Stimulated activated CD8-positive, alpha-beta memory T cell treated with anti-CD3 and anti-CD28 coated beads, Interleukin-12 subunit alpha, Interleukin-12 subunit beta, amount 100 ng/mL, for 24 hours (primary cell): ENCODE measurements at regions not wholly inside any gene's neighbourhood (a gene's known extent, or its start where the extent isn't known, plus 50 kb on each side); places are given as distances from the start of the nearest gene placed in this dataset.
"Not testable (repeated sequence)": the region's sequence is repeated elsewhere in the genome, so short reads cannot be mapped to it uniquely, and the experiment has no call there.

Source experiments
- DNase-seq: peaks from one replicate; pipeline ENCODE4 v3.0.0-alpha.2; 2020; ENCODE audit errors: extremely low read depth

DNA sequence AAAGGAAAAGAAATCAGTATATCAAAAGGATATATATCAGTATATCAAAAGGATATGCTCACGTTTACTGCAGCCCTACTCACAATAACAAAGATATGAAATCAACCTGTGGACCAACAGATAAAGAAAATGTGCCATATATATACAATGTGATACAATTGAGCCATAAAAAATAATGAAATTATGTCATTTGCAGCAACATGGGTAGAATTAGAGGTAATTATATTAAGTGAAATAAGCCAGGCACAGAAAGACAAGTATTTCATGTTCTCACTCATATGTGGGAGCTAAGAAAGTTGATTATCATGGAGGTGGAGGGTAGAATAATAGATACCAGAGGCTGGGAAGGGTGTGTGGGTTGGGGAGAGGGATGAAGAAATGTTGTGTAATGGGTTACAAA lies 102.9 kb upstream of the MARCKS start:
- no peak for DNase-seq

DNA sequence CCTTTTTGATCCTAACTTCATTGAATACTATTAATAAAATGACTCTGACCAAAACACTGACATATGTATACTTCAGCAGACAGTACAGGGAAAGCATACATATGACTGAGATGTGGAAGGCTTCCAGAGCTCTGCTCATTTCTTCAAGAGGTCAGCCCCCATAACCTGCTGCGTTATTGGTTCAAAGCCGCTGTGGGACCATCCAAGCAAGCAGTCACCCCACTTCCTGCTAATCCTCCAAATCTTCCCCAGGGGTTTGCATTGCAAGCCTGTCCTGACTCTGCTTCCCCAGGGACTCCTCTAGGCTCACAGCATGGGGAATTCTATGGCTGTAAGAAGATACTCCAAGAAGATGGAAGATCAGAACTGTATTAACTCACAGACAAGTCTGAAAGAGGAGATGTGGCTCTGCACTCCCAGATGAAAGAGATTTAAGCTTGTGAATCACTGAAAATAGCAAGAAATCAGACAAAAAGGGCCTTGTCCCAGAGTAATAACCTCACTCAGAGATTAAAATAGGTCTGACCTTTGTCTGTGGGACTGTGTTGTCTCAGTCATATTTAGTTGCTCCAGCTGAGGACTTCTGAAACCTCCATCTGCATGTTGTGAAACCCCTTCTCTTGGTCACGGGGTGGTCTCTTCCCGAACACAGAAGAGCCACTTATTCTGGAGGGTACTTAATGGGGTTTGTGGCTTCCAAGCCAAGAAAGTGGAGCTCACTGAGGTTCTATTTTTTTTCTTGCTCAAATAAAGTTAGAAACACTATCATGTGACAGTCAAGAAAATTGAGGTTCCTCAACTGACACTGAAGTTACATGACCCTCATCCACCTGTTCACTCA lies 101.5 kb upstream of the MARCKS start:
- no peak for DNase-seq

DNA sequence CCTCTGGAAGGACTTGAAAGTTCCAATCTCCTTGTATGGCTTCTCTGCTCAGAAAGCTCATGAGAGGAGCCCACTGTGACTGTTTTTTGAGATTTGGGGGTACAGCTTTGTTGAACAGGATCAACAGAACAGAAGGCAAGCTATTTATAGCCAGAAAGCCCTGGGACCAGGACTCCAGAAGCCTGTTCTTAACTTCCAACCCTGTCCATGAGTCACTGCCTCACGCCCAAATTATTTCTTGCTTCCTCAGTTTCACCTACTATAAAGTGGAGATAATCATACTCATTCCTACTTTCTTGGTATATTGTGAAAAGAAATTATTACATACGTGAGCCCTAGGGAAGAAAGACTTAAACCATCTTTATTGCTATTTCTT lies 100.9 kb upstream of the MARCKS start:
- no peak for DNase-seq

DNA sequence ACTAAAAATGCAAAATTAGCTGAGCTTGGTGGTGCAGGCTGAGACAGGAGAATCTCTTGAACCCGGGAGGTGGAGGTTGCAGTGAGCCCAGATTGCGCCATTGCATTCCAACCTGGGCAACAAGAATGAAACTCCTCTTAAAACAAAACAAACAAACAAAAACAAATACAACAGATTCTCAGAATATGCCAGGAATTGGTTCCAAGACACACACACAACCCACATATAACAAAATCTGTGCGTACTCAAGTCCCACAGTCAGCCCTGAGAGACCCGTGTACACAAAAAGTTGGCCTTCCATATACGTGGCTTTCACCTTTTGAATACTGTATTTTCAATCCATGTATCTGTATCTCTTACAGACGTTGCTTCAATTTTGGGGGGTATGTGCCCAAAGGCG lies 98.9 kb upstream of the MARCKS start:
- DNase-seq: no peak

DNA sequence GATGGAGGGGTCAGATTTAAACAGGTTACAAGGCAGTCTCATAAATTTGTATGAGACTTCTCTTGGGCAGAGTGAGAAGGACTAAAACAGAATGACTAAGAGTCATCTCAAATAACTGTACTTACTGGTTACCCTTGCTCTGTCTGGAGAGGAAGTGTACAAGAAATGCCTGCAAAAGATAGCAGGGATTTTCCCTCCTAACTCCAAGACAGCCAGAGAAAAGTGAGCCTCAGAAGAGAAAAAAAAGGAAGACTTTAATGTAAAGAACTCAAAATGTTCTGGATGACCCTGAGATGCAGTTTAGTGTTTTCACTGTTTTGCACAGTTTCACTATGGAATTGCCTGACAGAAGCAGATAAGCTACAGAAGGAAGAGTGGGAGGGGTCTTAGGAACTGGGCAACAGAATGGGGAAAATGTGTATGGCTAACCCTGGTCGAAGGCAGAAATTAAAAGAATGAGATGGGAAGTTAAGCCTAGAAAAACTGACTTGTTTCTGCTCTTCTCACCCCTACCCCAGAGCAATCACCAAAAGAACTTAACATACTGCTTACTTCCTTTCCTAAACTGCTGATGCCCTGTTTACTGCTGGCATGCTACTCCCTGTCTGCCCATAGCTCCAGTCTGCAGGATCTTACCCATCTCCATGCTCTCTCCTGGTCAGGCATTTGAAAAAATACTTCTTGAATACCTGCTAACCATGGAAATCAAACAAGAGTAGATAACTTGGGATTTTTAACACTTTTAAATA lies 98.1 kb upstream of the MARCKS start:
- DNase-seq: no peak

DNA sequence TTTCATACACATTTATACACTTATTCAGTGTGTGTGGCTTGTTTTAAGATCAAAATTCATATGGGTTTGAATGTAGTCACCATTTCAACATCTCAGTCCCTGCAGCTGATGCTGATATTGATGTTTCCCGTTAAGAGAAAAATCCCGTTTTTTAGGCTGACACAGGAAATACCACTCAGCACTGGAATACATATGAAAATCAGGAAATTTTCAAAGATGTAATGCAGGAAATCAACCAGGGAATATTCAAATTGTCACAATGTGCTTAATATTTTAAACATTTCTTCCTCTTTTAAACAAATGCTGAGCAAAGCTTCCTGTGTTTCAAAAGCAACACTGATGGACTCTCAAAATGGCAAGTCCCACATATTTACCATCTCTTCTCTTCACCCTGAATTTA lies 94.5 kb upstream of the MARCKS start:
- DNase-seq: no peak

DNA sequence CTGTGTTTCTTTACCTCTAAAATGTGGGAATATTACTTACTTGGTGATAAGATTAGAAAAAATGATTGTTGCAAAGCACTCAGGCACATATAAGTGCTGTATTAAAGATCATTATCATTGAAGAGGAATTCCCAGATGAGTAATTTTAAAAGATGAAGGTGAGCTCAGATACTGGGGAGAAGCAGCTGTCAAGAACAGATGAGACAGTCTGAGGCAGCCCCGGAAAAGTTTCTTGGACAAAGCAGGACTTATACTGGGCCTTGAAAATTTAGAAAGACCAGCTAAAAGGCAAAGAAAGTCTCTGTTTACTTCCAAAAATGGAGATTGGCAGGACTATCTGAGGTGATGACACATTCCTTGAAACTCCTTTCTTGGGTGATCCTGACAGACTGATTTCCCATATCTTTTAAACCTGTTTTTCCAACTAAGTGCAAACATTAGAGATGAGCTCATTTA lies 93.8 kb upstream of the MARCKS start:
- no peak for DNase-seq

DNA sequence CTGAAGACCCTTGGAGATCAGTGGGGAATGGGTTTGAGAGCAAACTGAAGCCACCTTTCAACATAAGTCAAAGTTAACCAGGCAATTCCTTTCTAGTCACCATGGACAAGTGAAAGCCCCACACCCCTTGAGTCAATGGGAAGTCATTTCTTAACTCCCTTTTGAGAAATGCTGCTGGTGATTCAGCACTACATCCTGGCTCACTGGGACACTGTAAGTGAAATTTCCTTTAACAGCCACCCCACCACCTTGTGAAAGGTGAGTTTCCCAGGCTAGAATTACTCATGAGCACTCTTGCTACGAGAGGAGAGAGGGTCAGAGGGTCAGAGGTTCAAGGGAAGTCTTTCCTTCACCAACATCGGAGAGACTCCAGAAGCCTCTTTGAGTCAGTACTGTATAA lies 93.3 kb upstream of the MARCKS start:
- DNase-seq: no peak

DNA sequence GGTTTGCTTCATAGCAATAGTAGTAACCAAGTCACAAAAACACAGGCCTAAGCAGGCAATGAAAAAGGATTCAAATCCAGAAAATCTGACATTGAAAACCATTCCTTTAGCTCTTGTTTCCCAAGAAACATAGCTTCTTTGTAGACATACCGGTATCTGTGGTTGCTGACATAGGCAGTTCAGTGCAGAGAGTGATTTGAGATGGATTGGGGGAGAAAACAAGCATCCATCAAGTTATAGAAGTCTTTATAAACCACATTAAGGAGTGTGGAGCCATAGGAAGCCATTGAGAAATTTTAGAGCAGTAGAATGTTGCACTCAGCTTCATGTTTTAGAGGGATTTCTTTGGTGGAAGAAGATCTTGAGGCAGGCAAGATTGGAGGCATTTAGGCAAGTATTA lies 91.2 kb upstream of the MARCKS start:
- no peak for DNase-seq

DNA sequence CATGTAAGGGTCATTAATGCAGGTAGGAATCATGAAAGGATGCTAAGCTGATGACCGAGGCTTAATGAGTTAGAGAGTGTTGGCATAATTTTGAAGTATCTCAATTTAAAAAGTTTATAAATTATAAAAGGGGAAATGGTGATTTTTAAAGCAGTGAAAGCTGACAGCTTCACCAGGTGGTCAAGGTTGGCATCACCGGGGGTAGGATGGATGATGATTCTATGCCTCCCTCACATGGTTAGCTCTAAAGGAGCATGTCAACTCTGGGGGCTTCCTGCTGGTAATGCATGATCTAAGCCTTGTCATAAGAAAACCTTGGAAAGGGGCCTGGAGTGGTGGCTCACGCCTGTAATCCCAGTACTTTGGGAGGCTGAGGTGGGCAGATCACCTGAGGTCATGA lies 89.2 kb upstream of the MARCKS start:
- DNase-seq: no peak

DNA sequence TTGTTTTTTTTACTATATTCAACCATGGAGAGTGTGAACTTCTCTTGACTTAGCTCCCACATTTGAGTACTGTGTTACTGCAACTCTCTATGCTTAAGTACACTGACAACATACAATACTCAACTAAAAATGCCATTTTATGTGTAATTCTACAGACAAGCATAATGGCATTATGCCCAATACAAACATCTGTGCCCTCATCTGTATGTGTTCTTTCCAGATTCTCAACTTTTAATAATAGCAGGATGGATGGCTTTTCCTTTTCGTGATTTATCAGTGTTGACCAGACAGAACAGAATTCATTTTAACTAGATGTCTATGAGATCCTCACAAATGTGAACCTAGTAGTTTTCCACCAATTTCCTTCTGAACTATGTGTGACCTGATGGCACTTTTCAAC lies 84.2 kb upstream of the MARCKS start:
- no peak for DNase-seq

DNA sequence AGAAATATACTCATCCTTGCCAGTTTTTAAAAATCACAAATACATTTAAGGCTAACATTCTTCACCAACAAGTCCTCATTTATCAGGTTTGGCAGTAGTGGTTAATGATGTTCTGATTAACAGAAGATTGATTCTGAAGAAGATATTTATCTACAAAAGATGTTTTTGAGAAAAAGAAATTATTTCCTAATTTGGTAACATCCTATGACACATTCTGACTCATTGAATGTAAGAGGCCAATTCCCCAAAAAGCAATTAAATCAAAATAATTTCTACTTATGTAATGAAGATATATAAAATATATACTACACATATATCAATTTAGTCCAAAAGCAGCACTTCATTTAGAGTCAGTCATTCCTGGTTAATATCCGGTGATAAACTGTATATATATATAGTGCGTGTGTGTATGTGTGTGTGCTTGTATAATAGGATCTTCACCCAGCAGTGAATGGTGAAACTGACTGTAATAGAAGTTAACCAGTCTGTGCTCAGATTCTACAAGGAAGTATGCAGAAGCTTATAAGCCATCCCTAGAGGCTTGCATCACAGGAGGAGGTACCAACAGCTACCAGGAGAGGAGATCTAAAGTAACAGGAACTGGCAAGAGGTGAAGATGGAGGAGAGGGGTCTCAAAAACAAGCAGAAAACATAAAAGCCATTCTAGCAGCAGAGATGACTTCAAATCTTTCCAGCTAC lies 82.9 kb upstream of the MARCKS start:
- DNase-seq: no peak

DNA sequence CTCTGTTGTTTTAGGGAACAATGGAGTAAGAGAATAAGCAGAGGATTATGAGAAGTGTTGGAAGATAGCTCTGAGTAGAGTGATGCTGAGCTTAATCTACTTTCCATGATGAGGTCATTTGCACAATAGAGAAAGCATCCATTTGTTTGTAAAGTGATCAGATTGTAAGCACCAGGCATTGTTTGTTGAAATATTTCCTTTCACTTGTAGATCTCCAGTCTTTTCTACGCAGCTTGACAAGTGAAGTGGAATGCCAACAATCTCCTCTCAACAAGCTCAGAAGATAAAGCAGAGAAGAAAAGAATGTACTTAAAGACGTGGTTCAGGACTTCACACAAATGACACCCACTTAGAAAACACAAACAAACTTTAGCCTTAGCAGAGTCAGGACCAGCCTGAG lies 80.1 kb upstream of the MARCKS start:
- DNase-seq: no peak

DNA sequence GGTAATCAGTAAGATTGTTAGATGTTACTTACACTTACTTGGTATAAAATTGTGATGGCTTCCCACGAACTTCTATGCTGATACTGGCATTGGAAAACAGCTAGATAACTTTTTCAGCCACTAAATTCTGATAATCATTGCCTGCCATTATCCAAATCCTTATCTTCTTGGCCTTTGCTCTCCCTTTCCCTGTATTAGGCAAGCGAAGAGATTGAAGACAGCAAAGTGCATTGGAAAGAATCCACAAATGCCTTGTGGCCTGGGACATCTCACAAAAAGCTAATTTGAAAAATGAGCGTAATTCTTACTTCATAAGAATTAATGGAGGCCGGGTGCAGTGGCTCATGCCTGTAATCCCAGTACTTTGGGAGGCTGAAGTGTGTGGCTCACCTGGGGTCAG lies 79.5 kb upstream of the MARCKS start:
- DNase-seq: no peak

DNA sequence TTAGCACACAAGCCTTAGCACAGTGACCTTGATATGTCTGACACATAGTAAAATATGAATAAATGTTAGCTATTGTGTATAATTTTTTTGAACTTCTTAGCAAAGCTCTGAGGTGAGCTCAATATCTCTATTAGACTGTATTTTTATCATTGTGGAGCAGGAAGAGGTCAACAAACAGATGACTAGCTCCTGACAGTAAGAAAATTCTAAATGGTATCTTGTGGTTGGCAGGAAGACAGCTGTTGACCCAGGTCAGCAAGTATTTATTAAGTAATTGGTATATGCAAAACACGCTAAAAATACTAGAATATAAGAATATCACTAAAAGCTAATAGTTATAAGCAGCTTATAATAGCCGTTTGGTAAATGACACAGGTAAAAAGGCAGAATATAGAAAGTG lies 77.5 kb upstream of the MARCKS start:
- no peak for DNase-seq

DNA sequence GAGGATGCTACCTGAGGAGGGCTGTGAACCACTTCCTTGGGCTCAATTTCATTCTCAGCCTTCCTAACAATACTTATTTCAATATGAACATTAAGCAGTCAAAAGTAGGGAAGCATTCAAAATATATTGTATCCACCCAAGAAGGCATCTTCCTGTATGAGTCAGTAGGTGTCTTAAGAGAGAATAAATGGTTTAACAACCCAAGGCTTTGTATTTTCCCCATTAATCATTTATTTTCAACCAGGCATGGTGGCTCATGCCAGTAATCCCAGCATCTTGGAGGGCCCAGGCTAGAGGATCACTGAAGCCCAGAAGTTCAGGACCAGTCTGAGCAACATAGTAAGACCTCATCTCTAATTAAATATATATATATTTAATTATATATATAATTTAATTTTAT lies 74.5 kb upstream of the MARCKS start:
- DNase-seq: no peak

DNA sequence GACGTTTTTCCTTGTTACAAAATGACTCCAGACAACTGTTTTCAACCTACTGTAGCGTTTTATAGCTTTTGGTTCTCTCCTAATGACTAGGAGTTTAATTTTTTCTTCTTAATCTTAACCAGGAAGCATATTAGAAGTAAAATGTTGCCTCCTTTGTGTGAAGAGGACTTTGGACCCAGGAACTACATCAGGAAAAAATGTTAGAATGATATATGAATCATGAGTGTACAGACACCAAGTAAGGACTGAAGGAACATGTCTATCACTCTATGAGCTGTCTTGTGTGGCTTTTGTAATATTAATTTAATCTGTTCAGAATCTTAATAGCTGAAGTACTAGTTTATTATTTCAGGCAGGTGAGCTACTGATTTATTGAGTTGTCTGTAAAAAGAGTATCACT lies 71.0 kb upstream of the MARCKS start:
- DNase-seq: no peak

DNA sequence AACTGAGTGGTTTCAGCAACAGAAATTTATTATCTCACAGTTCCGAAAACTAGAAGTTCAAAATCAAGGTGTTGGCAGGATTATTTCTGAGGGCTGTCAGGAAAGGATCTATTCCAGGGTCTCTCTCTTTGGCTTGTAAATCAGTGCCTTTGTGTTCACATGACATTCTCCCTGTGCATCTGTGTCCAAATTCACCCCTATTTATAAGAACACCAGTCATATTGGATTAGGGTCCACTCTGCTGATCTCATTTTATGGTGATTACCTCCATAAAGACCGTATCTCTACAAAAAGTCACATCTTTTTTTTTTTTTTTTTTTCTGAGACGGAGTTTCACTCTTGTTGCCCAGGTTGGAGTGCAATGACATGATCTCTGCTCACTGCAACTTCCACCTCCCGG lies 68.6 kb upstream of the MARCKS start:
- no peak for DNase-seq

DNA sequence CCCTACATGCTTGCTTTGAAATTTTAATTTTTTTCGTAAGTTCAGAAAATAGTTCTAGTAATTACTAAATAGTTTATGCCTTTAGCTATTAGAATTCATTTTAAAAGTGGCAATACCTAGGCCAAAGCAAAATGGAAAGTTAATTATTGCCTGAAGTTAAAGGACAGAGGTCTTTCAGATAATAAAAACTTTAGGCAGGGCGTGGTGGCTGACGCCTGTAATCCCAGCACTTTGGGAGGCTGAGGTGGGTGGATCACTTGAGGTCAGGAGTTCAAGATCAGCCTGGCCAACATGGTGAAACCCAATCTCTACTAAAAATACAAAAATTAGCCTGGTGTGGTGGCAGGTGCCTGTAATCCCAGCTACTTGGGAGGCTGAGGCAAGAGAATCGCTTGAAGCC lies 65.9 kb upstream of the MARCKS start:
- not testable (repeated sequence) for DNase-seq

DNA sequence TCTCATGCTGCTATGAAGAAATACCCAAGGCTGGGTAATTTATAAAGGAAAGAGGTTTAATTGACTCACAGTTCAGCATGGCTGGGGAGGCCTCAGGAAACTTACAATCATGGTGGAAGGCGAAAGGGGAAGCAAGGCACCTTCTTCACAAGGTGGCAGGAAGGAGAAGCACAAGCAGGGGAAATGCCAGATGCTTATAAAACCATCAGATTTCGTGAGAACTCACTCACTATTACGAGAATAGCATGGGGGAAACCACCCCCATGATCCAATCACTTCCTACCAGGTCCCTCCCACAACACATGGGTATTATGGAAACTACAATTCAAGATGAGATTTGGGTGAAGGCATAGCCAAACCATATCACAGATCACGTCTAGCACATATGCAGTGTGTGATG lies 61.8 kb upstream of the MARCKS start:
- DNase-seq: not testable (repeated sequence)

DNA sequence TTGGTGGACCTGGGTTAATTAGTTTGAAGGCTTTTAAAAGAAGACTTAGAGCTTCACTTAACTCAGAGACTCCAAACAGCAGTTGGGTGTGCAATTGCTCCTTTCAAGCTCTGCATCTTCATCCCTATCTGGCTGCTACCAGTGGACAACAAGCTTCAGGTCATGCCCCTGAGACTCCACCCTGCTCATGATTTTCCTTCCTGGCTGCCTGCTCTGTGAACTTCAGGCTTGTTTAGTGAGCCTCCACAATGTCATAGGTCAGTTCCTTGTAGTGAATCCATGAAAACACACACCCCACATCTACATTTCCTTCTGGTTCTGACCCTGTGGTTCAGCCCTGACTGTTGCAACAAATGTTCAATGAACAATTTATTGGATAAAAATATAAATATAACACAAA lies 61.1 kb upstream of the MARCKS start:
- DNase-seq: no peak

DNA sequence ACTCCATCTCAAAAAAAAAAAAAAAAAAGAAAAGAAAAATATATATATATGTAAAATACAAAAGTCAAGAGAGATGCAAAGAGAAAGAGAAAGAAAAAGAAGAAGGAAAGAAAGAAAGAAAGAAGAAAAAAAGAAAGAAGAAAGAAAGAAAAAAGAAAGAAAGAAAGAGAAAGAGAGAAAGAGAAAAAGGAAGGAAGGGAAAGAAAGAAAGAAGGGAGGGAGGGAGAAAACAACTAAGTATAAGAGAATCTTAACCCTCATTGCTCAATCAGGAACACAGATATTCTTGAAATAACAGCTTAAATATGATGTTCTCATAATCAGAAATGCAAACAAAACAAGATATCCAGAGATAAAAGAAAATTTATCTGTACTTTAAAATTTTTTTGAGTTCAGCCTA lies 54.4 kb upstream of the MARCKS start:
- DNase-seq: no peak
